GM12878 (cell line): ENCODE measurements at regions not wholly inside any gene's neighbourhood (a gene's known extent, or its start where the extent isn't known, plus 50 kb on each side); places are given as distances from the start of the nearest gene placed in this dataset.

Experiments
- ATAC-seq: fragments of 200-7000 bp; cut with Tn5 transposase; 3 replicates; pipeline ENCODE4 v1.9.1; 2020; ENCODE audit warnings: mild to moderate bottlenecking, moderate library complexity
- BruUV-seq: library from RNA; stranded (reverse); fragments of 400-500 nt; replicated peaks from 2 replicates; lab custom pipeline; 2021; lab: Mats Ljungman, UMichigan
- CTCF ChIA-PET: fragments of 300-600 bp; sonication (Branson Sonifier 250); formaldehyde crosslinking; extraction: SDS; loops from one replicate; lab custom pipeline; 2021; ENCODE audit warnings: inconsistent platforms; lab: Yijun Ruan, JAX
- POLR2A ChIA-PET: fragments of 350-600 bp; formaldehyde crosslinking; extraction: SDS; loops from one replicate; lab custom pipeline; 2021; ENCODE audit warnings: inconsistent platforms; lab: Charles Lee
- RAD21 ChIA-PET: fragments of 300-600 bp; sonication (Branson Sonifier 250); formaldehyde crosslinking; loops from one replicate; lab custom pipeline; 2023; ENCODE audit warnings: antibody characterized with exemption; ENCODE audit not compliant: unreplicated experiment; lab: Charles Lee
- SMC1A ChIA-PET: fragments of 300-600 bp; sonication (Branson Sonifier 250); formaldehyde crosslinking; loops from one replicate; lab custom pipeline; 2023; ENCODE audit not compliant: unreplicated experiment, uncharacterized antibody; lab: Charles Lee
- DNase-seq: peaks from one replicate; pipeline ENCODE4 v3.0.0-alpha.2; 2011; ENCODE audit warnings: low read depth, low spot score
- FAIRE-seq: peaks from 3 replicates; lab custom pipeline; 2011; peaks lifted over from hg19 to GRCh38; lab: Jason Lieb, UNC
- H2AFZ ChIP-seq: 2 replicates; pipeline ENCODE4 v1.6.0; 2011; ENCODE audit warnings: low read depth, low read length, control low read depth; ENCODE audit not compliant: control insufficient read depth
- H3K27ac ChIP-seq: 2 replicates; pipeline ENCODE4 v1.5.1; 2011; ENCODE audit warnings: control low read depth; ENCODE audit not compliant: control insufficient read depth, insufficient read depth
- H3K27me3 ChIP-seq, 2 experiments: replicated peaks in 1 of 2; 2 replicates each; pipeline versions ENCODE4 v1.6.0 to v1.6.1; 2011; ENCODE audit warnings: low read length in 1 of 2; ENCODE audit not compliant: control insufficient read depth in 2 of 2, insufficient read depth in 2 of 2
- H3K36me3 ChIP-seq, 2 experiments: 2 replicates each; pipeline ENCODE4 v1.5.1; 2011; ENCODE audit warnings: low read length in 1 of 2; ENCODE audit not compliant: control insufficient read depth in 2 of 2, insufficient read depth in 2 of 2
- H3K4me1 ChIP-seq: 2 replicates; pipeline ENCODE4 v1.6.1; 2011; ENCODE audit warnings: mild to moderate bottlenecking, low read length, moderate library complexity, mixed read lengths; ENCODE audit not compliant: control insufficient read depth, insufficient read depth
- H3K4me2 ChIP-seq: 2 replicates; pipeline ENCODE4 v1.6.0; 2011; ENCODE audit warnings: control low read depth; ENCODE audit not compliant: control insufficient read depth, insufficient read depth
- H3K4me3 ChIP-seq: fragments of 200-600 bp; sonication (generic); 2 replicates; pipeline ENCODE4 v1.5.1; 2016
- H3K79me2 ChIP-seq: 2 replicates; pipeline ENCODE4 v1.6.0; 2011; ENCODE audit warnings: low read length; ENCODE audit not compliant: control insufficient read depth, insufficient read depth
- H3K9ac ChIP-seq: 2 replicates; pipeline ENCODE4 v1.8.0; 2011; ENCODE audit warnings: low read length, control low read depth, mixed read lengths; ENCODE audit not compliant: control insufficient read depth, insufficient read depth
- H3K9me3 ChIP-seq: replicated peaks from 3 replicates; pipeline ENCODE4 v1.5.1; 2011; ENCODE audit warnings: mild to moderate bottlenecking, low read length; ENCODE audit not compliant: control insufficient read depth, insufficient read depth
- H4K20me1 ChIP-seq: 2 replicates; pipeline ENCODE4 v1.6.0; 2011; ENCODE audit not compliant: control insufficient read depth, insufficient read depth
- EED ChIP-seq: sonication (generic); IDR thresholded peaks from 2 replicates; pipeline ENCODE4 v1.6.1; 2016; ENCODE audit warnings: antibody characterized with exemption, low read depth
- HDAC6 ChIP-seq: fragments of 200-600 bp; sonication (generic); IDR thresholded peaks from one replicate; pipeline ENCODE4 v1.8.0; 2017; ENCODE audit warnings: antibody characterized with exemption; ENCODE audit not compliant: unreplicated experiment
- NKRF ChIP-seq: fragments of 450-650 bp; conservative IDR thresholded peaks from 2 replicates; pipeline ENCODE4 v1.6.1; 2017; ENCODE audit warnings: mild to moderate bottlenecking, moderate library complexity
- PAX5 ChIP-seq: IDR thresholded peaks from 2 replicates; pipeline ENCODE4 v1.6.1; 2011; ENCODE audit warnings: low read depth, low read length, borderline replicate concordance
- PRDM15 ChIP-seq: fragments of 450-650 bp; formaldehyde crosslinking; IDR thresholded peaks from 2 replicates; pipeline ENCODE4 v1.4.0; 2020; ENCODE audit warnings: mild to moderate bottlenecking, moderate library complexity
- WGBS: methylation state at CpG from one replicate; pipeline ENCODE4 v1.1.6; 2016; ENCODE audit warnings: low lambda C conversion rate; ENCODE audit not compliant: insufficient replicate concordance, insufficient coverage; ENCODE audit errors: missing lambda C conversion rate; 5-methylcytosine and 5-hydroxymethylcytosine counted together
- in situ Hi-C: fragments of 300-500 bp; cut with MboI; formaldehyde crosslinking; loops from 9 replicates; pipeline ENCODE4 v1.14.3; 2018; ENCODE audit warnings: mixed read lengths
- intact Hi-C: fragments of 100-400 bp; cut with micrococcal nuclease; formaldehyde crosslinking; loops from one replicate; pipeline ENCODE4 v1.14.2; 2022; ENCODE audit not compliant: unreplicated experiment

- BruUV-seq = no TSS peak
- ATAC-seq (no peak), FAIRE-seq (no peak), DNase-seq (no peak)
- CTCF ChIA-PET = interaction anchor here (0.8 to 1.4 kb wide), 4 partner anchors 12 to 228 kb away, joined by 3 to 4 read pairs (median 3); no protein-coding TSS in a partner anchor
- Histone ChIP-seq H3K4me3 (no peak overlapping the region), H3K9ac (no peak overlapping the region), H4K20me1 (no peaks in the 10 kb centered on the region), H3K36me3 (no peaks in the 10 kb centered on the region), H3K27me3 (no peaks in the 10 kb centered on the region), H3K4me2 (no peak overlapping the region), H2AFZ (no peak overlapping the region), H3K9me3 (no peaks in the 10 kb centered on the region), H3K27ac (no peak overlapping the region), H3K79me2 (no peaks in the 10 kb centered on the region), H3K4me1 (no peaks in the 10 kb centered on the region)
- 2% methylated on average over 3 of the region's 3 CpGs for WGBS
- in situ Hi-C loops = no loop called here
- TF ChIP-seq EED = no peak
- TF ChIP-seq PAX5 = no peak
- TF ChIP-seq PRDM15 = no peak
- TF ChIP-seq NKRF = no peak
- no peak for TF ChIP-seq HDAC6
- POLR2A ChIA-PET = no interaction called here
- intact Hi-C loops = loop anchor here (1.0 kb wide), 1 partner anchor 223 kb away; no protein-coding TSS in a partner anchor
- RAD21 ChIA-PET = no interaction called here
- SMC1A ChIA-PET = interaction anchor here (0.7 kb wide), 1 partner anchor 1270 kb away, joined by 3 read pairs; no protein-coding TSS in a partner anchor
These were observed 56.5 kb upstream of the FXR1 start for GRCh38 chr3:180855956-180856355.
